Calu3 (cell line): ENCODE measurements at regions not wholly inside any gene's neighbourhood (a gene's known extent, or its start where the extent isn't known, plus 50 kb on each side); places are given as distances from the start of the nearest gene placed in this dataset.

Source experiments
- BruUV-seq: library from RNA; stranded (reverse); fragments of 400-500 nt; replicated peaks from 2 replicates; lab custom pipeline; 2021; lab: Mats Ljungman, UMichigan
- CTCF ChIA-PET: fragments of 300-600 bp; sonication (Branson Sonifier 250); formaldehyde crosslinking; loops from one replicate; lab custom pipeline; 2022; ENCODE audit warnings: antibody characterized with exemption; lab: Charles Lee
- DNase-seq: peaks from one replicate; pipeline ENCODE4 v3.0.0; 2022
- H3K27ac Mint-ChIP-seq: one replicate; pipeline ENCODE4 v1.8.0; 2022; ENCODE audit warnings: mixed read lengths; ENCODE audit not compliant: unreplicated experiment
- H3K27me3 Mint-ChIP-seq: one replicate; pipeline ENCODE4 v1.8.0; 2022; ENCODE audit warnings: mixed read lengths; ENCODE audit not compliant: unreplicated experiment
- H3K36me3 Mint-ChIP-seq: one replicate; pipeline ENCODE4 v1.8.0; 2022; ENCODE audit warnings: mild to moderate bottlenecking, moderate library complexity, mixed read lengths; ENCODE audit not compliant: insufficient read depth, unreplicated experiment
- H3K4me1 Mint-ChIP-seq: one replicate; pipeline ENCODE4 v1.8.0; 2022; ENCODE audit warnings: mild to moderate bottlenecking, low read depth, mixed read lengths; ENCODE audit not compliant: unreplicated experiment
- H3K4me3 Mint-ChIP-seq: one replicate; pipeline ENCODE4 v1.8.0; 2022; ENCODE audit warnings: mild to moderate bottlenecking, low read depth, moderate library complexity, mixed read lengths; ENCODE audit not compliant: unreplicated experiment
- H3K9me3 Mint-ChIP-seq: one replicate; pipeline ENCODE4 v1.8.0; 2022; ENCODE audit warnings: low read depth, mixed read lengths; ENCODE audit not compliant: unreplicated experiment
- intact Hi-C: fragments of 100-400 bp; cut with micrococcal nuclease; formaldehyde crosslinking; loops from one replicate; pipeline ENCODE4 v1.10.0; 2022; ENCODE audit not compliant: unreplicated experiment
- TF ChIP-seq, protein P1 (sequence below): fragments of 200-600 bp; IDR thresholded peaks from one replicate; pipeline ENCODE4 v1.8.0; 2022; ENCODE audit warnings: antibody characterized with exemption; ENCODE audit not compliant: unreplicated experiment

DNA sequence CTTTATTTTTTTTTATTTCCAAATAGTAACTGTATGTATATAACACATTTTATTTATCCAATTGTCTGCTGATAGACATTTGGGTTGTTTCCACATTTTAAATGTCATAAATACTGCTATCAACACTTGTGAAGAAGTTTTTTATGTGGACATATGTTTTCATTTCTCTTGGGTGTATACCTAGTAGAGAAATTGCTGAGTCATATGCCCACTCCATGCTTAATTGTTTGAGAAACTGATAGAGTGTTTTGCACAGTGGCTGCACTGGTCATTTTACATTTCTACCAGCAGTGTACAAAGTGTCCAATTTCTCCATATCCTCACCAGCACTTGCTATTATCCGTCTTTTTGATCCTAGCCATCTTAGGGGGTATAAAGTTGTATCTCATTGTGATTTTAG is 567.8 kb downstream of the GBA3 start:
- BruUV-seq, result no TSS peak
- TF ChIP-seq, protein P1, sequence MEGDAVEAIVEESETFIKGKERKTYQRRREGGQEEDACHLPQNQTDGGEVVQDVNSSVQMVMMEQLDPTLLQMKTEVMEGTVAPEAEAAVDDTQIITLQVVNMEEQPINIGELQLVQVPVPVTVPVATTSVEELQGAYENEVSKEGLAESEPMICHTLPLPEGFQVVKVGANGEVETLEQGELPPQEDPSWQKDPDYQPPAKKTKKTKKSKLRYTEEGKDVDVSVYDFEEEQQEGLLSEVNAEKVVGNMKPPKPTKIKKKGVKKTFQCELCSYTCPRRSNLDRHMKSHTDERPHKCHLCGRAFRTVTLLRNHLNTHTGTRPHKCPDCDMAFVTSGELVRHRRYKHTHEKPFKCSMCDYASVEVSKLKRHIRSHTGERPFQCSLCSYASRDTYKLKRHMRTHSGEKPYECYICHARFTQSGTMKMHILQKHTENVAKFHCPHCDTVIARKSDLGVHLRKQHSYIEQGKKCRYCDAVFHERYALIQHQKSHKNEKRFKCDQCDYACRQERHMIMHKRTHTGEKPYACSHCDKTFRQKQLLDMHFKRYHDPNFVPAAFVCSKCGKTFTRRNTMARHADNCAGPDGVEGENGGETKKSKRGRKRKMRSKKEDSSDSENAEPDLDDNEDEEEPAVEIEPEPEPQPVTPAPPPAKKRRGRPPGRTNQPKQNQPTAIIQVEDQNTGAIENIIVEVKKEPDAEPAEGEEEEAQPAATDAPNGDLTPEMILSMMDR, result no peak
- H3K4me3 Mint-ChIP-seq, result no peak overlapping the region
- no peaks in the 10 kb centered on the region for H3K27me3 Mint-ChIP-seq
- no peak overlapping the region for H3K27ac Mint-ChIP-seq
- CTCF ChIA-PET, result no interaction called here
- no peaks in the 10 kb centered on the region for H3K9me3 Mint-ChIP-seq
- intact Hi-C loops, result no loop called here
- no peaks in the 10 kb centered on the region for H3K36me3 Mint-ChIP-seq
- no peak for DNase-seq
- H3K4me1 Mint-ChIP-seq, result no peaks in the 10 kb centered on the region

DNA sequence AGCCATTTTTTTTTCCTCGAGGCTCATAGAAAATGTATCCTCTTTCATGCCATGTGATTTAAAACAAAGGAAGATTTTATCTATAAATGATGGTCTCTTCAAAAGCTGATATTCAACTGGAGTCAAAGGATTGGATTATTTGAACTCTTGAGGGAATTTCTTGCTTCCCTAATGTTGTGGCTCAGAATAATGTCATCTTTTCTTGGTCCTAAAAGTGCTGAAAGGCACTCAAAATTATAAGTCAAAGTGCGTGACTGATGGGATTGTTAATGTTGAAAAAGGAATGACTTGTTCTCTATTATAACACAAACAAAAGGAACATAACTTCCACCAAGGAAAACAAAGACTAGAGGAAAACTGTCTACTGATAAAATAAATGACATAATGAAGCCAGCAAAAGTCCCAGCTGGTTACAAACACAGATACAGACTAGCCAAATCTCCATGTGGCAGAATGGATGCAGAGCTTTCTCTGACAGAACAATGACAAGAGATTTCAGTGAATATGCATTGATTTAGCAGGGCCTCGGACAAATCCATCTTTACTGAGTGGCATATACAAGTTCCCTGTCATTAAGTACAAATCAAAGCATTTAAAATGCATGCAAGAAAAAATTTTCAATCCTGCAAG is 552.6 kb downstream of the GBA3 start:
- no peaks in the 10 kb centered on the region for H3K9me3 Mint-ChIP-seq
- BruUV-seq, result no TSS peak
- H3K27me3 Mint-ChIP-seq, result no peaks in the 10 kb centered on the region
- H3K4me3 Mint-ChIP-seq, result no peak overlapping the region
- no peaks in the 10 kb centered on the region for H3K4me1 Mint-ChIP-seq
- TF ChIP-seq, protein P1, result no peak
- H3K27ac Mint-ChIP-seq, result no peak overlapping the region
- CTCF ChIA-PET, result no interaction called here
- H3K36me3 Mint-ChIP-seq, result no peaks in the 10 kb centered on the region
- intact Hi-C loops, result no loop called here
- DNase-seq, result no peak

DNA sequence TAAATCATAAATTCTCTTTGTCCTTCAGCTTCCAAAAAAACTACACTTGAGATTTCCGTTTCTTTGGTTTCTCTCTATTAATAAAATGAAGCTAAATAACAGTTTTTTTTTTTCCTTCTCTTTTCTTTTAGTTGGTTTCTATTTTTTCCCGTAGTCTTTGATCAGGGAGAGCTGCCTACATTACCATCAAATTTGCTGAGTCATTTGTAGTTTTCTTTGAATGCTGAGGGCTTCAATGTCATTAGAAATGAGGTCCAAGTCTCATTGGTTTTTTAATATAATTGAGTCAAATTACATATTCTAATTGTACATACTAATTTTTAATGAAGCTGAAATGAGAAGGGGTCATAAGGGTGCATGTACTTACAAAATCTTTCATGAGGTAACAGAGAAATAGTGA is 550.2 kb downstream of the GBA3 start:
- TF ChIP-seq, protein P1, result no peak
- Mint-ChIP-seq H3K4me3 (no peak overlapping the region), H3K27ac (no peak overlapping the region), H3K27me3 (no peaks in the 10 kb centered on the region), H3K36me3 (no peaks in the 10 kb centered on the region), H3K9me3 (no peaks in the 10 kb centered on the region), H3K4me1 (no peaks in the 10 kb centered on the region)
- BruUV-seq, result no TSS peak
- intact Hi-C loops, result no loop called here
- DNase-seq, result no peak
- CTCF ChIA-PET, result no interaction called here

DNA sequence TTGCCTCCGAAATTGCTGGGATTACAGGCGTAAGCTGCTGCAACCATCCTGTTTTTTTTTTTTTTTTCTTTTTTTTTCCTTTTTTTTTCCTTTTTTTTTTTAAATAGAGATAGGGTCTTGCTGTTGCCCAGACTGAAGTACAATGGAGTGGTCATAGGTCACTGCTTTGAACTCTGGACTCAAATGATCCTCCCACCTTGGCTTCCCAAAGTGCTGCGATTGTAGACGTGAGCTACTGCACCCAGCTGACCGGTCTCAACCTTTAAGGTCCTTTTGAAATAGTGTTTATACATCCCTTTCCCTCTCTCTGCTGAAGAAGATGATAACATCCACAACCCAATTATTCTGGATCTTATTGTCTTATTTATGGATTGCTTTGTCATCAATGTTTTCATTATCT is 548.7 kb downstream of the GBA3 start:
- intact Hi-C loops, result no loop called here
- Mint-ChIP-seq H3K4me3 (no peak overlapping the region), H3K27me3 (no peaks in the 10 kb centered on the region), H3K9me3 (no peaks in the 10 kb centered on the region), H3K27ac (no peak overlapping the region), H3K4me1 (no peaks in the 10 kb centered on the region), H3K36me3 (no peaks in the 10 kb centered on the region)
- TF ChIP-seq, protein P1, result no peak
- CTCF ChIA-PET, result no interaction called here
- no peak for DNase-seq
- BruUV-seq, result no TSS peak
